Karpas-422 (cell line): ENCODE measurements at regions not wholly inside any gene's neighbourhood (a gene's known extent, or its start where the extent isn't known, plus 50 kb on each side); places are given as distances from the start of the nearest gene placed in this dataset.
"Not testable (repeated sequence)": the region's sequence is repeated elsewhere in the genome, so short reads cannot be mapped to it uniquely, and the experiment has no call there.

ENCODE experiments used
- DNase-seq: peaks from one replicate; pipeline ENCODE4 v3.0.0-alpha.2; 2015
- H2AFZ ChIP-seq: fragments of 200-600 bp; sonication (generic); 2 replicates; pipeline ENCODE4 v1.6.1; 2014; ENCODE audit warnings: antibody characterized with exemption, low read length, mixed read lengths
- H3K27ac ChIP-seq: fragments of 200-600 bp; sonication (generic); 2 replicates; pipeline ENCODE4 v1.5.1; 2014; ENCODE audit warnings: mild to moderate bottlenecking, low read length, moderate library complexity
- H3K27me3 ChIP-seq: fragments of 200-600 bp; sonication (generic); 2 replicates; pipeline ENCODE4 v1.6.1; 2014; ENCODE audit warnings: low read length, mixed read lengths
- H3K36me3 ChIP-seq: fragments of 200-600 bp; sonication (generic); 2 replicates; pipeline ENCODE4 v1.6.1; 2014; ENCODE audit warnings: low read length, mixed read lengths; ENCODE audit not compliant: insufficient read depth
- H3K4me1 ChIP-seq: fragments of 200-600 bp; sonication (generic); 2 replicates; pipeline ENCODE4 v1.6.1; 2014; ENCODE audit warnings: mild to moderate bottlenecking, low read length, mixed read lengths
- H3K4me2 ChIP-seq: fragments of 200-600 bp; sonication (generic); 2 replicates; pipeline ENCODE4 v1.6.1; 2014; ENCODE audit warnings: low read length, low read depth, mild to moderate bottlenecking; ENCODE audit not compliant: poor library complexity, severe bottlenecking
- H3K4me3 ChIP-seq: fragments of 200-600 bp; sonication (generic); 2 replicates; pipeline ENCODE4 v1.5.1; 2014; ENCODE audit warnings: mild to moderate bottlenecking, antibody characterized with exemption, low read length, mixed read lengths
- H3K79me2 ChIP-seq: fragments of 200-600 bp; sonication (generic); 2 replicates; pipeline ENCODE4 v1.6.1; 2014; ENCODE audit warnings: mild to moderate bottlenecking, low read length, mixed read lengths
- H3K9ac ChIP-seq: fragments of 200-600 bp; sonication (generic); 2 replicates; pipeline ENCODE4 v1.6.0; 2014; ENCODE audit warnings: low read length
- H3K9me2 ChIP-seq: fragments of 200-600 bp; sonication (generic), shearing (Covaris generic); replicated peaks from 2 replicates; pipeline ENCODE4 v1.6.0; 2014; ENCODE audit warnings: mild to moderate bottlenecking, low read length, moderate library complexity; ENCODE audit not compliant: insufficient read depth
- H3K9me3 ChIP-seq: fragments of 300-700, 200-600 bp; sonication (generic); 2 replicates; pipeline ENCODE4 v1.6.1; 2014; ENCODE audit warnings: low read length, mixed read lengths
- H4K20me1 ChIP-seq: fragments of 200-600 bp; sonication (generic); 2 replicates; pipeline ENCODE4 v1.6.1; 2014; ENCODE audit warnings: mild to moderate bottlenecking, antibody characterized with exemption, low read length, low read depth; ENCODE audit not compliant: insufficient read depth

DNA sequence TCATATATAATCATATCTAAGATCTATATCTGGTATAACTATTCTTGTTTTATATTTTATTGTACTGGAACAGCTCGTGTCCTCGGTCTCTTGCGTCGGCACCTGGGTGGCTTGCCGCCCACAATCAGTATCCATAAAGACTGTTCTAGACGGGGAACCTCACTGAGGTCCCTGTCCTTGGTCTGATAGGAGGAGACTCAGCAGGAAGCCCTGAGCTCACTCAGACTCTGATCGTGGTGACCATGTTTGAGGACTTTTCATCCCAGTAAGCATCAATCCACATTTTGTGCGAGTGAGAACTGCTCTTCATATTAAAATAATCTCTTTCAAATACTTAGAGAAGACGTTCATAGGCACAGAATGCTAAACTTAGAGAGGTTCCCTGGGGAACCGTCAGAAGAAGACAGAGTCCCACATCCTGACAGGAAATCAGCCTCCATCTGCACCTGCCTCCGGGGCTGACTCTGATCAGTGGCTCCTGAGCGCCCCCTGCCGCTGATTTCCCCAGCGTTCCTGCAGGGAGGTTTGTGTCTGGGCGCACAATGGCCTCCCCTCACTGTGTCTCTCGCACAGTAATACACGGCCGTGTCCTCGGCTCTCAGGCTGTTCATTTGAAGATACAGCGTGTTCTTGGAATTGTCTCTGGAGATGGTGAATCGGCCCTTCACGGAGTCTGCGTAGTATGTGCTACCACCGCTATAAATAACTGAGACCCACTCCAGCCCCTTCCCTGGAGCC, 1065.9 kb downstream of the TMEM121 start:
- not testable (repeated sequence) for H3K79me2 ChIP-seq, H3K9me3 ChIP-seq, H3K9ac ChIP-seq, H3K9me2 ChIP-seq, H3K4me3 ChIP-seq, H3K27ac ChIP-seq, H3K4me2 ChIP-seq, H2AFZ ChIP-seq, H3K4me1 ChIP-seq, H4K20me1 ChIP-seq, H3K36me3 ChIP-seq, H3K27me3 ChIP-seq
- DNase-seq, result peak; percentile 74

GRCh38 chr14:106599209-106599608, 1072.8 kb downstream of the TMEM121 start:
- no peak overlapping the region for H3K9ac ChIP-seq

GRCh38 chr14:106605548-106606448, 1079.4 kb downstream of the TMEM121 start:
- no peak overlapping the region for H3K4me2 ChIP-seq
- H4K20me1 ChIP-seq, result no peaks in the 10 kb centered on the region
- H3K4me3 ChIP-seq, result no peak overlapping the region
- H3K27me3 ChIP-seq, result no peaks in the 10 kb centered on the region
- H3K27ac ChIP-seq, result no peak overlapping the region
- H3K36me3 ChIP-seq, result no peaks in the 10 kb centered on the region
- H3K9ac ChIP-seq, result no peak overlapping the region
- peak; percentile 92 for DNase-seq
- no peaks in the 10 kb centered on the region for H3K9me2 ChIP-seq
- H3K79me2 ChIP-seq, result no peaks in the 10 kb centered on the region
- no peak overlapping the region for H2AFZ ChIP-seq
- H3K4me1 ChIP-seq, result no peaks in the 10 kb centered on the region
- H3K9me3 ChIP-seq, result no peaks in the 10 kb centered on the region

More at GRCh38 chr14:106599209-106599608, 1072.8 kb downstream of the TMEM121 start:
- no peak for DNase-seq
- no peaks in the 10 kb centered on the region for H3K36me3 ChIP-seq
- H3K27me3 ChIP-seq, result no peaks in the 10 kb centered on the region
- H3K27ac ChIP-seq, result no peak overlapping the region
- no peaks in the 10 kb centered on the region for H3K79me2 ChIP-seq
- H3K9me2 ChIP-seq, result no peaks in the 10 kb centered on the region
- no peaks in the 10 kb centered on the region for H4K20me1 ChIP-seq
- no peaks in the 10 kb centered on the region for H3K9me3 ChIP-seq
- no peak overlapping the region for H2AFZ ChIP-seq
- no peaks in the 10 kb centered on the region for H3K4me1 ChIP-seq
- no peak overlapping the region for H3K4me2 ChIP-seq
- H3K4me3 ChIP-seq, result no peak overlapping the region

DNA sequence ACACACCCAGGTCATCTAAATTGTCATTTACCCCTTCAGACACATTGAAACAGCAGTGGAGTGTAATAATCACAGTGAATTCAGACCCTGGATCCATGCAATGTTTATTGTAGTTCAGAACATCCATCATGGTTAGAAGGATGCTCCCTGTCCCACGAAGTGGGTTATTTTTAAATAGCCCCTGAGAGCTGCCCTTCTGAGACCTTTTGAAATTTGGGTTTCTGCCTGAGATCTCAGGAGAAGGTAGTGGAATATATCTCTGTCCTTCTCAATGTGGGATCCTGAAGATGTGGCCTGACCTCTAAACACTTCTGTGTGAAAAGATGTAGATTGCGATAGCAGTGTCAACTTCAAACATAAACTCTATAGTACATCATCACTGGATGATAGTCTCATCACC, 1080.6 kb downstream of the TMEM121 start:
- Histone ChIP-seq H2AFZ (no peak overlapping the region), H3K36me3 (no peaks in the 10 kb centered on the region), H3K4me3 (no peak overlapping the region), H3K4me2 (no peak overlapping the region), H3K27ac (no peak overlapping the region), H3K27me3 (no peaks in the 10 kb centered on the region), H3K9me2 (no peaks in the 10 kb centered on the region), H4K20me1 (no peaks in the 10 kb centered on the region), H3K9ac (no peak overlapping the region), H3K79me2 (no peaks in the 10 kb centered on the region), H3K9me3 (no peaks in the 10 kb centered on the region), H3K4me1 (no peaks in the 10 kb centered on the region)
- no peak for DNase-seq

- Histone ChIP-seq H3K27me3 (no peaks in the 10 kb centered on the region; the same call in 1 of the 2 replicates), H3K4me2 (no peak overlapping the region), H3K9me2 (no peaks in the 10 kb centered on the region), H3K36me3 (no peaks in the 10 kb centered on the region), H3K9me3 (no peaks in the 10 kb centered on the region), H2AFZ (no peak overlapping the region), H3K4me1 (no peaks in the 10 kb centered on the region), H3K9ac (no peak overlapping the region), H3K79me2 (no peaks in the 10 kb centered on the region), H4K20me1 (no peaks in the 10 kb centered on the region), H3K27ac (no peak overlapping the region), H3K4me3 (no peak overlapping the region)
- DNase-seq, result no peak
These were observed 1084.3 kb downstream of the TMEM121 start for GRCh38 chr14:106610691-106611090.

DNA sequence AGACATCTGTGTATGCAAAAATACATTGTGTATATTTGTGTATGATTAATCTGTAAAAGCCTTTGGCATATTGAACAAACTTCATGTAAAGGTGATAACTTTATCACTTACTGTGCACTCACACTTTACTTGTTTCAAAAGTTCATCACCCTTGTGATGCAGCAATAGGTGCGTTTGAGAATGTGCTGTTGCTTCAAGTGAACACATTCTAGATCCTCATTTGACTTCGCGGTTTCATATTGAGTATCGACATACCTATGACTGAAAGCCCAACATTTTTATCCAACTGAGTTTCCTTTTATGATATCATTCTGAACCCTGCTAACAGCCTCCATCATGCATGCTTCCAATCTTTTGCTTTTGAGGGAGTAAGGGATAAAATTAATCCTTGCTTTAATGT, 1086.9 kb downstream of the TMEM121 start:
- H3K27ac ChIP-seq, result no peak overlapping the region
- H3K79me2 ChIP-seq, result no peaks in the 10 kb centered on the region
- H2AFZ ChIP-seq, result no peak overlapping the region
- H3K9ac ChIP-seq, result no peak overlapping the region
- H3K4me2 ChIP-seq, result no peak overlapping the region
- no peak overlapping the region for H3K4me3 ChIP-seq
- no peaks in the 10 kb centered on the region for H3K36me3 ChIP-seq
- H3K9me3 ChIP-seq, result peaks cover 9% of the 10 kb centered on the region
- no peaks in the 10 kb centered on the region for H3K4me1 ChIP-seq
- DNase-seq, result no peak
- H3K9me2 ChIP-seq, result no peaks in the 10 kb centered on the region
- no peaks in the 10 kb centered on the region; the same call in 1 of the 2 replicates for H3K27me3 ChIP-seq
- H4K20me1 ChIP-seq, result no peaks in the 10 kb centered on the region

GRCh38 chr14:106618471-106618951, 1092.1 kb downstream of the TMEM121 start:
- H3K9ac ChIP-seq, H3K9me2 ChIP-seq, H3K27me3 ChIP-seq, H3K9me3 ChIP-seq, H4K20me1 ChIP-seq, H3K4me2 ChIP-seq, H3K4me3 ChIP-seq, H3K4me1 ChIP-seq, H3K79me2 ChIP-seq, H3K27ac ChIP-seq, H2AFZ ChIP-seq, H3K36me3 ChIP-seq: not testable (repeated sequence)
- peak; percentile 70 for DNase-seq

DNA sequence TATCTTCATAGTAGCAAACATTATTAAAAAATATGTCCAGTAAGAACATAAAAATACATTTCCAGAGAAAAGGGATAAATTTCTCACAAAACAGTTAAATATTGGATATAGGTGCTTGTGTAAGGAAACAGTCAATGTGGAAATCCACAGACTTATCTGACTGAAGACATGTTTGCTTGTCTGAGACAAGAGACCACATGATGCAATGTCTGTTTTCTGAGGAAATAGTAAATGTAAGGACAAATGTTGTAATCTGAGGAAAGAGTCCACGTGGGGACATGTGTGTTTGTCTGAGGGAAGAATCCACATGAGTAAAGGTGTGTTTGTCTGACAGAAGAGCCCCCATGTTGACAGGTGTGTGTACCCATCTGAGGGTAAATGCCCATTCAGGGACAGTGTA, 1093.2 kb downstream of the TMEM121 start:
- DNase-seq, result no peak
- H3K9me2 ChIP-seq, result no peaks in the 10 kb centered on the region
- no peak overlapping the region for H3K4me3 ChIP-seq
- no peak overlapping the region for H3K27ac ChIP-seq
- H3K4me2 ChIP-seq, result no peak overlapping the region
- no peak overlapping the region for H3K9ac ChIP-seq
- no peaks in the 10 kb centered on the region for H3K79me2 ChIP-seq
- H4K20me1 ChIP-seq, result no peaks in the 10 kb centered on the region
- H3K9me3 ChIP-seq, result peaks cover 9% of the 10 kb centered on the region
- H3K27me3 ChIP-seq, result no peaks in the 10 kb centered on the region
- no peaks in the 10 kb centered on the region for H3K4me1 ChIP-seq
- H3K36me3 ChIP-seq, result no peaks in the 10 kb centered on the region
- no peak overlapping the region for H2AFZ ChIP-seq
